GM19043 (cell line): ENCODE measurements at regions not wholly inside any gene's neighbourhood (a gene's known extent, or its start where the extent isn't known, plus 50 kb on each side); places are given as distances from the start of the nearest gene placed in this dataset.

Experiments used
- ATAC-seq: cut with Tn5 transposase; IDR thresholded peaks from one replicate; pipeline ENCODE4 v1.9.1; 2021; ENCODE audit warnings: low read depth; ENCODE audit not compliant: unreplicated experiment

DNA sequence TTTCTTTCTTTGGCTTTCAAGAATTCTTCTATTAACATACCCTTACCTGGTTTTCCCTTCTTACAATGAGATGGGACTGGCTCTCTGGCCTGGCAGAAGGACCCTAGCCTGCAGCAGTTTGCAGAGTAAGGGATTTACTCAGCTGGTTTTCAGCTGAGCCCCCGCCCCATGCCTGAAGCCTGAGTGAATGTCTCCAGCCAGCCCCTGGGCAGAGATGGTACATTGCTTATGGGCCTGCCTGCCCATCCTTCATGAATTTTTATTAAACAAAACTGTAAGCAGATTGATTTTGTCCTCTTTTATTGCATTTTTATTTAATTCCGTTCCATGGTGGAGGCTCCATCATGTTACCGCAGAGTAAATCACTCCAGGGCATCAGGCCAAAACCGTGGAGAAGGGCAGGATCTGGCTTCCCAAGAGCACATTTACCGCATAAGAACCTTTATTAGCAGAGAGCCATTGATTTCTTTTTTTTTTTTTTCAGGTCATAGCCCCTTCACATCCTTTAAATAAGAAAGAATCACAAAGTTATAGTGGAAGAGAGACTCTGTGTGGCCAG is 316.2 kb downstream of the DHX35 start:
- ATAC-seq: no peak

DNA sequence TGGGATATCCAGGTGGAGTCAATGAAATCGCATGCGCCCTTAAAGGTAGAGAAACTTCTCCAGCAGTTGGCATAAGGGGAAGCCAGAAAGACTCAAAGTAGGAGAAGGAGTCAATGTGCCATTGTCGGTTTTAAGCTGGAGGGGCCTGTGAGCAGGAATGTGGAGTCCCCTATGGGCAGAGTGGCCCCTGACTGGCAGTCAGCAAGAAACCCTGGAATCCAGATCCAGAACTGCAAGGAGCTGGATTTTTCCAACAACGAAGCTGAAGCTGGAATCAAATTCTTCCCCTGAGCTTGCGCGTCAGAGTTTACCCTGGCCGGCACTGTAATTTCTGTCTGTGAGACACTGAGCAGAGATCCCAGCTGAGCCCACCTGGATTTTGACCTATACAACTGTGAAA is 315.0 kb downstream of the DHX35 start:
- no peak for ATAC-seq

DNA sequence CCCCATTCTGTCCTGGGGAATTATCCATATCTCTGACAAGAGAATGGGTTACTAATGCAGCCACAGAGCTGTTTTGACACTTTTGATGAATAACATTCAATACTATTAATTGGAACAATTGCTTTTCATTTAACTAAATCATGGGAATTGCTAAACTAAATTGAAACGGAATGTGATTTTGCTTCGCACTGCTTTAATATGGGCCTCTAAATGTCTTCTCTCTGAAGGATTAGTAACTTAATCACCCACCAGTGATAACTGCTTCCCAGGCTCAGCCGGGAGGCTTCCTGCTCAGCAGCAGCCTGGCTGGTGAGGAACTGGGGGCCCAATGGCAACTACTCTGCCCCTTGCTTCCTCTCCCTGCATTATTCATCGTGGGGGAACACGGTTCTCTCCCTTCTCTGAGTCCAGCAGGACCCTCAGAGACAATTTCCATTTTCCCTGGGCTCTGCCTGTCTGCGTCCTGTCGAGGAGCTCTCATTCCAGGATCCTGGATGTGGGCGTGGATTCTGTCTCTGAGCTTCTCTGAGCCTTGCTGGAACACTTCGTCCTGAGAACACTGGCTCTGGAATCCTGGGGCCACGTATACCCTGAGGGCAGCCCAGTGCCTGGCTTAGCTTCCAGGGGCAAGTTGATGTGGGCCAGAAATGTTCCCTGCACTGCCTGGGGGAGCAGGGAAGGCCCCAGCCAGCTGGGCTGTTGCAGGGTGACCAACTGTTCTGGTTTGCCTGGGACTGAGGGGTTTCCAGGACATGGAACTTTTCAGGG is 308.9 kb downstream of the DHX35 start:
- no peak for ATAC-seq

DNA sequence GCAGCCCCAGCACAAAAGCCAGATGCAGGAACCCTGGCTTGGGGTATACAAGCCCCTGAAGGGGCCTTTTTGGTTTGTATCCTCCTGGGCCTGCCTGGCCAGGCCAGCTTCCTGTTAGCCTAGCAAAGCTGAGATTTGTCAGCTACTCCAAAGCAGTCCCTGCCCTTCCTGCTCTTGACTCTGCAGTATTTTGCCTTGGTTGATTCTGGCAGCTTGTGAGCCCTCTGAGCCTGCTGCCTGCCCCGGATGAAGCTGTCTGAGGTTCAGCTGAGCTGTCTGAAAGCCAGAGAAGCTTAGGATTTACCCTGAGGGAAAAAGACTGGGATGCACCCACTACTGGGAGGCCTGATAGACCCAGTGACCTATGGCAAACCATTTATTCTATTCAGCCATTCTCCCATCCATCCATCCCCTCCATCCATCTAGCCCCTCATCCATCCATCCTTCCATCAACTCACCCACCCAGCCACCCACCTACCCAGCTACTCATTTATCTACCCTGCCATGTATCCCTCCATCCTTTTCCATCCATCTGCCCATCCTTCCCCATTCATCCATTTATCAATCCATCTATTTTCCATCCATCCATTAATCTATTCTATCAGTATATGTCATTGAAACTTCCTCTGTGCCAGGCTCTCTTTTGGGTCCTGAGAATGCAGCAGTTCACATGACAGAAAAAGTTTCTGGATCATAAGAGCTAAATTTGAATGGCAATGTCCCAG is 307.5 kb downstream of the DHX35 start:
- no peak for ATAC-seq

DNA sequence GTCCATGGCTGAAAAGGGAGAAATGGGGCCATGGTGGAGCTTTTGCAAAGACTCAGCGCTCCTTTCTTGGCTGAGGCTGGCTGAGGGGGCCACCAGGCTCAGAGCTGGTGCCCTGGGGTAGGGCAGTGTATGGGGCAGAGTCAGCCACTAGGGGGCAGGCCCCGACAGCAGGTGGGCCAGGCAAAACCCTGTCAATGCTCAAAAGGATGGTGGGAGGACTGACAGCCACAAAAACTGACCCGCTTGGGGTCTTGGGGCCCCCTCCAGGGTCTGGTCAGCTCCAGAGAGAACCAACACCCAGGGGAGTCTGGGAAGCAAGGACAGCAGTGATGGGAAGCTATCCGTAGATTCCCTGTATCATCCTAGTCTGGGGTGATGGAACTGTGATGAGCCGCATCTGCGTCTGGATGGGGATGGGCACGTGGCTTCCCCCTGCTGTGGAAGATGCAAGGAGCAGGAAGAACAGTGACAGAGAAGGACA is 306.9 kb downstream of the DHX35 start:
- no peak for ATAC-seq

DNA sequence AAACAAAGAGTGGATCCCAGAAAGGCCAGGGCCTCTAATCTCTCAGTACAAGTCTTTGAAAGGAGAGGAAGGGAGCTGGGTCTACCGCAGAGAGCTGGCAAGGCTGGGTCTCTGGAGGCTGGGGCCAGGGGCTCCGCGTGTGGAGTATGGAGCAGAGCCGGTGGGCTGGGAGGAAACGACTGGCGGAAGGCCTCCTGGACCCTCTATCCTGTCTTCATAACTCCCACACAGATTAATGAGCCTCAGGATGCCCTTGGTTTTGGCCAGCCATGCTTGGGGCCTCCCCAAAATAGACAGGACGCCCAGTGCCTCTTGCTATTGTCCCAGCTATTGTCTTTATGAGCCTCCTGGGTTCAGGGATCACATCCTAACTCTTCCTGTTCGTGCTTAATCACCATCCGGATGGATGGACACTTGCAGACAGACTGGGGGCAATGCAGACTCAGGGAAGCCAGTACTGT is 306.4 kb downstream of the DHX35 start:
- ATAC-seq: no peak

DNA sequence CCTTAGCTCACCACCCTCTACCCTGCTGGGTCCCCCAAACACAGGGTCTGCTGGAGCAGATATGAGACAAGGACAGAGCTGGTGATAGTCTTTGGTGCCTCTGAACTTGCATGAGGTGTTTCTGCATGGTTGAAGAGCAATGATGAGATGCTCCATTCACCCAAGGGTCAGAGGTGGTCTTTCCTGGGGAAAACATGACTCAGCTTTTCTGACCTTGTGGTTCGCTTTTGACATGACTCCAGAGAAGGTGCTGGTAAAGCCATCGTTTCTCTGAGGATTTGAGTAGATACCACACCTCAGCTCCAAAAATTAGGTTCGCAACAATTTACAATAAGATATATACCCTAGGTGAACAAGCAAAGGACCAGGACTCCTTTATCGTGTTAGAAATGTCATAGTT is 304.8 kb downstream of the DHX35 start:
- ATAC-seq: no peak

DNA sequence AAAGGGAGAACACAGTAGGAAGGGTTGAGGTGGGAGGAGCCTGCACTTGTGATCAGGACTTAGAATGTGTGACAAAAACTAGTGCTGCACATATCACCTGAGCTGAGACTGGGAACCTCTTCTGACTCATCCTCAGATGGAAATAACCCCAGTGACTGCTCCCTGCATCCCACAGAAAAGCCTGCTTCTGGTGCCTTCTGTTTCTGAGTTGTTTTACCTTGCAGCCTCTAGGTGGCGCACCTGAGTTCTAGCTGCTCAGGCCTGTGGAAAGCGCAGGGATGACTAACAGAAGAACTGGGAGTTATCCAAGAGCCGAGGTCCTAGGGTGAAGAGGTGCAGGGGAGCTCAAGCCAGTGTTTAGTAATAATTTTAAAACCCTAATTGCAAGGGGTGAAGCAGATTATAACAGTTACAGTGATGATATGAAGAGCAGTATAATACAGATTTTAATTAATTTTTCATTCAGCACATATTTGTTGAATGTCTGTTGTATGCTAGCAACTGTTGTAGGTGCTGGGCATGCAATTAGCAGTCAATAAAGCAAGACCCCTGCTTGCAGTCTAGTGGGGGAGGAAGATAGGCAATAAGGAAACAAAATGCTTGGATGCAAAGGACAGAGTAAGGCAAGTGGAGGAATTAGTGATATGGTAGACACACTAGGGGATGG is 302.5 kb downstream of the DHX35 start:
- no peak for ATAC-seq

DNA sequence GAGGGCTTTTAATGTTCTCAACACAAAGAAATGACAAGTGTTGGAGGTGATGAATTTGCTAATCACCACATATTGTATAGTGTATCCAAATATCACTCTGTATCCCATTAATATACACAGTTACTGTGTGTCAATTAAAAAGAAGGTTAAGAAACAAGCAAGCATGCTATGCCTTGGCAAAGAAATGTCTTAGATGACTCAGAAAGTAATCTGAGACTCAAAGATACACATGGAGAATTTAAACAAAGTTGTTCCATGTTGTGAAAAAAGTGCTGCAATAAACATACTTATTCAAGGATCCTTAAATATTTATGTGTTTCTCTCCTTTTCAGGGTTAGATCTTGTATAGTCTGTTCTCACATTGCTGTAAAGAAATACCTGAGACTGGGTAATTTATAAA is 300.9 kb downstream of the DHX35 start:
- no peak for ATAC-seq

DNA sequence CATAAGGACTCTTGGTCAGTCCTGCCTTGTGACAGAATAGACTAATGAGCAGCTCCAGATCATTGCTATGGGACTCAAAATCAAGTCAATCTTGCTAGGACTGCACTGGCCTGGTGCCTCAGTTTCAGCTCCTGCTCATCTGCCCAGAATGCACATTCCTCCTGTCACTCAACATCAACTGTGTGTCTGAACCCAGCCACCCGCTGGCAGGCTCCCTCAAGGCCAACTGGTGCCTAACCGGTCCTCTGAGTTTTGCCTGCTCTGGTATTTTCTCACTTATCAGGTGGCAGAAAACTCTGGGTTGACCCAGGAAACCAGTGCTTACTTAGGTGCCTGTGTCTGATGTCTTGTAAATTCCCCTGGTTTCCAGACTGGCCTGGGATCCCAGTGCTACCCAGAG is 297.7 kb downstream of the DHX35 start:
- no peak for ATAC-seq

DNA sequence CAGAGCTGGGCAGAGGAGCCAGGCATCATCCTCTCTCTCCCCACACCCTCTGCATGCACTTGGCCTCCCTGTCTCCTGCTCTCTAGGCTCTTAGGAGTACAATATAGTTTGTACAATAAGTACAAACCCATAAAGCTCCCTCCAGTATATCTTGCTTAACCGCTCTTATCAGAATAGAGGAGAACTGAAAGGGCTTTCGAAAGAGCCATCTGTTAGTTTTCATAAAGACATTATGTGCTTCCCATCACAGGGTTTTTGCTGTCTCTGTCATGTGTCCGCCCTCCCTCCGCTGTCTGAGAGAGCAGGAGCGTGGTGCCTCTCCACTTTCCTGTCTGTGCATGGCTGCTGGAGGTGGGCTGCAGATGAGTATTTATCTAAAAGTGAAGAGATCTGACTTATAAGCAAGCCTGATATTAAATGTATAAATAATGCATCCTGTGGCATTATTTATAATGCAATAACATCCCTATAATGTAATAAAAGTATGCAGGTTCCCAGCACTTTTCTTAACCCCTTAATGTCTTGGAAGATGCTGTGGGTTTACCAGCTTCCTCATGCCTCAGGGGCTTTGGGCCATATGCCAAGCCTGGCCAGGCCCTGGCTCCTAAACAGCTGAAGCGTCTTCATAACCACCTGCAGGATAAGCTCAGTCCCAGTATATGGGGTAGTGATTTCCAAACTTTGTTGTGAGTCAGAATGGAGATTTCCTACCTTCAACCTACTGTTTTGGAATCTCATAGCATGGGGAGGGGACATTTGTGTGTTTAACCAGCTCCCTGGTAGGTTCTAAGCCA is 297.1 kb downstream of the DHX35 start:
- ATAC-seq: no peak

DNA sequence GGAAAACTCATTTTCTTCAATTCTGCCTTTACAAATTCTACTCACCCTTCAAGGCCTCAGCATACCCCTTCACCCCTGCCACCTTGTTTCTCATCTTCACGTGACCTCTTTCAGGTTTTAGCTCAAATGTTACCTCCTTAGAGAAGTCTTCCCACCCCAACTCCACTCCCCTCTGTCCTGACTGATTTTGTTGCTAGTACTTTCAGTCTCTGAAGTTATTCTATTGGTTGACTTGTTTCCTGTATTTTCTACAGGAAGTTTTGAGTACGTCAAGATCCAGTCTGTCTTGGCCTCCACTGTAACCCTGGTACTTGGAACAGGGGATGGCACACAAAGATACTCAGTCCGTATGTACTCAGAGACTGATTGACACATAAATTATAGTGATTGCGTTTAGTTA is 296.1 kb downstream of the DHX35 start:
- no peak for ATAC-seq

DNA sequence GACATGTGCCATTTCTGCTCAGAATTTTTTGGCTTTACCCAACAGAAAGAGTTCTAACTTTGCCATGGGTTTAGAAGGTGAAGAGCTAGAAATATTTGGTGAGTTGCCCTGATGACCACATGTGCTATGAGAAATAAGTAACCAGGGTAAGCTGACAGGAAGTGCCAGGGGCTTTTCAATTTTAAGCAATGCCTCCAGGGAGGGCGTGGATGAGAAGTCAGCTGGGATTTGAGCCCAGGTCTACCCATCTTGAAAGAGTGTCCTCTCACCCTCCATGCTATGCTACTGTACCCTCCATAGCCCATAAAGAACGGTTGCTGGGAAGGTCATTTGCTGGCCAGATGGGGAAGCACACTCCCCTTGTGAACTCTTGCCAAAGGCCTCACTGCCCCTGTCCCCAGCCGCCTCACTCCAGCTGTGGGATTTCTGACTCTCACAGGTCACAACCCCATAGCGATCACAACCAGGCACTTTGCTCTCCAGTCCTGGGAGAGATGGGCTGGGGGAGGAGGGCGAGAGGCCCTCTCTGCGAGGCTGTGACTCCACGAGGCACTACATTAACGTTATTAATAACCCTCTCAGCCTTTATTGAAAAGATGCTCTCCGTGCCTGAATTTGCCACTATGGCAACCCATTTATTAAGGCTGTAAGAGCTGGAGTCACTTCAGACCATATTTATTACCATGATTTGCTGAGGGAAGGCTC is 291.1 kb downstream of the DHX35 start:
- no peak for ATAC-seq

DNA sequence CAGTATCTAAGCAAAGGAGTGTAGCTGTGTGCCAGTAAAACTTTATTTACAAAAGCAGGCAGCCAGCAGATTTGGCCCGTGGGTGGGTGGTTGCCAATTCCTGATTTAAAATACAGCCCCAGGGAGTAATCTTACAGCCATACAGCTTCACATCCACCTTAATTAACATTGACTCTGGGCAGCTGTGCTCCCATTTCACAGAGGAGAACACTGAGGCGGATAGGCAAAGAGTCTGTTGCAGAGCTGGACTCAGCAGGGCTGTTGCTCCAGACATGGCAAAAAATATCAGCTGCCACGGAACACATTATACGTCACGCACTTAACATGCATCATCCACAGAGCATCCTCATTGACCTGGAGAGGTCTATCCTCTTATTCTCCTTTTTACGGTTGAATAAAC is 289.9 kb downstream of the DHX35 start:
- ATAC-seq: no peak

DNA sequence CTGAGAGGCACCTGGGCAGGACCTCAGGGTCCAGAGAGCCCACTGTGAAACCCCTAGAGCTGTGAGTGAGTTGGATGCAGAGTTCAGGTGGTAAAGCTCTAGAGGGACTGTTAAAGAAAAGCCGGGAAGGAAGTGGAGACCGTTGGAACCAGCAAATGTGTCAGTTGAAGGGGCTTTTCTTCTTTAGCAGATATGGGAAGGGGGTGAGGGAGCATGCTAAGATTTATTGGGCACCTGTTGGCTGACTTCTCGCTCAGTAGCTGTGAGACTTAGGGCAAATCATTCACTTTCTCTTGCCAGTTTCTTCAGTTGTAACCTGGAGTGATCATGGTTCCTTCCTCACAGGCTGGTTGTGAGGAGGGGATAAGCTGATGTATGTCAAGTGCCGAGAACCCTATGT is 287.7 kb downstream of the DHX35 start:
- no peak for ATAC-seq

DNA sequence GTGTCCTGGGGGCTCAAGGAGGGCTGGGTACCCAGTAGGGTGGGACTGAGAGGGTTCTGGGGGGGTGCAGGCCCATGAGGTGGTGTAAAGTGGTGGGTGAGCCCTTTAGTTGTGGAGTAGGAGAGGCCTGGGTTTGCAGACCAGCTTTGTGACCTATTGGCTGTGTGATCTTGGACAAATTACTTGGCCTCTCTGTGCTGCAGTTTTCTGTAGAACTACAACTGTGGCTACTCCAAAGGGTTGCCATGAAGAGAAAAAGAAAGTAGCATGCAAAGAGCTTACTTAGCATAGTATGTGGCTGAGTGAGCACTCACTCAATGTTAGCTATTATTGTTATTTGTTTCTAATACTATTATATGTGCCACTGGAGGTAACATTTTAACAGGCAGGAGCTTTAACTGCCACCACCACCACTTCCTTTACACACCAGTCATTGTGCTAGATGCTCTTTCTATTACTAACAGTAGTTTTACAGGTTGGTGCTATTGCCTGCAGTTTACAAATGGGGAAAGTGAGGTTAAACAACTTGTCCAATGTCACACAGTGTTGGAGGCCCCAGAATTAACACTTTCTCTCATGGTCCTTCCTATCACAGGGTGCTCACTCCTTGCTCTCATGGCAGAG is 286.8 kb downstream of the DHX35 start:
- no peak for ATAC-seq

DNA sequence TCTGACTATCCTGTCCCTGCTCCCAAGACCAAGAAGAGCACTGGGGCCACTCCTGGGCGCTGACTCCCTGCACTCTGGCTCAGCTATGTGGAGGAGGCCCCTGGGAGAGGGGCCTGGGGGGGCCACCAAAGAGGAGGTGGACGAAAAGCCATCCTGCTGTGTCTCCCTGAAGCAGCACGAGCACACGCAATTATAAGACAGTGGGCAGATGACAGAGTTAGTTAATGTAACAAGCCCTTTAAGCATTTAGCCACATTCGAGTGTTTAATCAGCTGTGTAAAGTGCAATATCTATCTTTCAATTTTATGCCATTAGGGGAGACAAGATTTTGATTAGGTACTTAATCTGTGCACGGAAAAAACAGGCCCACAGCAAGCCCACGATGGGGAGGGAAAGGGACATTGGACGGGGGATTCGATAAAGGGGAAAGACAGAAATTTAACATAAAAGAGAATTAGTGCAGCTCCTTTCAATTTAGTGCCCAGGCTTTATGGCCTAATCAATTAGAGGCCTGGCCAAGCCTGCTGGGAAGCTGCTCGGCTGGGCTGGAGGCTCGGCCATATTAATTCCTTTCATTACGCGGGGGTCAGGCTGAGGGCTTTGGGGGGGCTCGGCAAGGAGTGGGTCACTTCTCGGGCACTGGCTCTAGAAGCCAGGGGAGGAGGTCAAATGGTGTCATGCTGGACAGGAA is 286.2 kb downstream of the DHX35 start:
- ATAC-seq: no peak

DNA sequence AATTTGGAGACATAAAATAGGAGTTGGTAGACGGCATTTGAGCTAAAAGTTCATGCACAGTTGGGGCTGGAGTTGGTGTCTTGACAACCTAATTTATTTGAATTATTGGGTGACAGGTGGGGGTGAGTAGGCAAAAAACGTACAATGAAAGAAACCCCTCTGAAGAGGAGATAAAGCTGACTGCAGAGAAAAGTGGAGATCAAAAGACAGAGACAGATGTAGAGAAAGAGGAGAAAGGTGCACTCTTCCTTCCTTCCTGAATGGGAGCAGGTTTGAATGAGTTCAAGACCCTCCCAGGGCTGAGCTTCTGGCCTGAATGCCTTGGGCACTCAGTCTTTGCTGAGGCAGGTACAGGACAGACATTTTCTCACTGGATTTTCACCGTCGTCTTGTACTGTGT is 284.3 kb downstream of the DHX35 start:
- ATAC-seq: no peak
